Activated T-cell treated with anti-CD3 and anti-CD28 coated beads for 24 hours (primary cell): ENCODE measurements at regions not wholly inside any gene's neighbourhood (a gene's known extent, or its start where the extent isn't known, plus 50 kb on each side); places are given as distances from the start of the nearest gene placed in this dataset.

Experiments used
- DNase-seq: peaks from one replicate; pipeline ENCODE4 v3.0.0-alpha.2; 2020; ENCODE audit warnings: low read depth

- no peak for DNase-seq
Observed at GRCh38 chr10:10584161-10584560, 433.5 kb upstream of the CELF2 start.

- DNase-seq: no peak
Observed at GRCh38 chr10:10587744-10588393, 429.8 kb upstream of the CELF2 start.

DNA sequence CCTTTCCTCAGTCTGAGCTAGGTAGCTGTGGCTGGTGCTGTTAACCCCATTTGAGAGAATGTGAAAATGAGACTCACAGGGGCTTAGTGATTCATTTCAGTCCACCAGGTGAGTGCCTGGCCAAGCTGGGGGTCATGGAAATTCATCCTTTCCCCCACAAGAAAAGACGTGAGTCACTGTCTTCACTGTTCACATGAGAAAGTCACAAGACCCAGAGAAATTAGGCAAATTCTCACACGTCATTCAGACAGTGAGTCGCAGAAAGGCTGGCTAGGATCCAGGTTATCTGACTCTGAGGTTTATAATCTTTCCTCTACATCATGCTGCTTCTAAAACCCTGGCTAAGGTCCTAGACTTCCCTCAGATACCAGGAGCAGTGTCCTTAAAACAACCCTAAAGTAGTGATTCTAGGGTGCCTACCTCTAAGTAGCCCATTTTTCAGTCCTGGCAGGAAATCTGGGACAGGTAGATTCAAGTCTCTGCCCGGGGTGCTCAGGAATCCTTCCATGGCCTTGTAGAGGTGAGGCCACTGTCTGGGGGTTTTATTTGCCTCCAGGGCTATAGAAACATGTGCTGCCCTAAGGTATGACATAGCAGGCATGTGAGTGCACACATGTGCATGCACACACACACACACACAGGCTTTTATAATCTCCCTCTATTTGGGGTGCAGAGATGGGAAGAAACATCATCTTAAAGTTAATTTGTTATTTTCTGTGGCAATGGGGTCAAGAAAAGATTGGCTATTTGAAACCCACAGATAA lies 427.9 kb upstream of the CELF2 start:
- peak; percentile 10 for DNase-seq

DNA sequence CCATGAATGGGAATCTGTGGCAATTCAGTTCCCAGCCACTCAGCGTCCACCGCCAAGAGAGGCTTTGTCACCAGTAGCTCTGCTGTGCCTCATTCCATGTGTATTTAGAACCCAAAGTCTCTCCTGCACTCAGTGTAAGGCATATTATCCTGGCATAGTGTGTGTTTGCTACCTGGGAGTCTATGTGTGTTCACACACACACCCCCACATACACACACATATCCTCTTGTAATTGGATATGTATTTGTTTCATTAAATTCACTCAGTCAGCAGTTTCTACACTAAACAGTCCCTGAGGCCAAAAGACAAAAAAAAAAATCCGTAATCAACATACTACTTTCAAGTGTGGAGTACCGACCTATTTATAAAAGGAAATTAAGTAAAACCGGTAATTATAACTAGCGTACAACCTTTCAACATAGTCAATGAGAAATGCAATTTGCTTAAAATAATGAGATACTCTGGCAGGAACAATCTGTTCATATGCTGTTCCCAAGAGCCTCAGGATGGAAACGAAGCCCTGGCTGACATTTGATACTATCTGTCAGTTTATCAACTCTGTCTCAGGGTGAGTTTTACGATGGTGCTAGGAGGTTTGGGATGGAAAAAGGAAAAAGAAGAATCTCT lies 425.8 kb upstream of the CELF2 start:
- DNase-seq: no peak

GRCh38 chr10:10596256-10596655 lies 421.4 kb upstream of the CELF2 start:
- DNase-seq: no peak

DNA sequence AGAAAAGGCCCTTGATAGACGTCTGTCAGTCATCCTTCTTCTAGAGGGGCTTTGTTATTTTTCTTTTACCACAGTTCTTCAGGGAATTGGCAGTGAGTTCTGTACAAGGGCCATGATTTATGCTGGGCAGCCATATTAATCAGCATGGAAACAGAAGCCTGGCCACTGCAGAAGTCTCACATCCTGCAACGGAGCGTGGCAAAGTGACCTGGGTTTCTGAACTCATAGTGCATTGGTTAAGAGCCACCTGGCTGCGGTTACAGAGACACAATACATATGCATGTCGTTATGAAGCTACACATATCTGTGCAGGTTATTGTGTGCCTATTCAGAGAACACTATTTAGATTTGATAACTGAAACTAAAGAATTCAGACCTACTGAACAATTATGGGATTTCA lies 419.4 kb upstream of the CELF2 start:
- DNase-seq: no peak

DNA sequence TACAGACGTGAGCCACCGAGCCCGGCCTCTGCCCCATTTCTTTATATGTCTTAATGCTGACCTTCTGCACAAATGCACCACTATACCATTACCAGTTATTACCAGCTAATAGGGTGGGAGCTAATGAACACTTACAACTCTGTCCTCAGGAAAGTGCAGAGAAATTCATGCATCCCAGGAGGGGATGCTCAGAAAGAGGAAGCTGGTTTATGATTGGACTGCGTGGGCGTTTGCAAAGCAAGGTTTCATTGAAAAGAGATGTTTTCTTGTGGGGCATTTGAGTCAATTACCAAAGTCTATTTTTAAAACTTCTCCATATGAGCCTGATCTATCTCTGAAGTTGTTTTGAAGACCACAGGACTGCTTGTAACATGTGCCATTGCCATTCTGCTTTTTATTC lies 417.7 kb upstream of the CELF2 start:
- DNase-seq: no peak

DNA sequence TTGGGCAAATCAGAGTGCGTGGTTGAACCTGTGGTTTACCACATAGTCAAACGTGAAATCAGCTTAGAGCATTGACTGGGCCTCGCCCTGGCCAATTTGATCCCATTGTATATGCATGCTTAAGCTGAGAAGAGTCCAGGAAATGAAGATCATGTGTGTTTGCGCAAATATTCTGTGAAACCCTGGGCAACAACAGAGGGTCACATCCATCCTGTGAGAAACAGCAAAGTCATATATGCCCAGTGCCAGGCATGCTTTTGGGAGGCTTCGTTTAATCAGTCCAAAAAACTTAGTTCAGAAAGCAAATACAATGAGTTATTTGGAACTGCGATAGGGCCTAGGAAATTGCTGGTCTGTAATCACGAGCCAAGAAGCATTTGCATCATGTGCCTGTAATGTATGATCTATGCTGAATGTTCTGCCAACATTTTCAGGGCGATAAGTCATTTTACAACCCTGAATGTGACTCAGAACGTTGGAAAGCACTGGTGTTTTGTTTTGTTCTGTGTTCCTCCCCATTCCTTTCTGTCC lies 412.1 kb upstream of the CELF2 start:
- DNase-seq: no peak

DNA sequence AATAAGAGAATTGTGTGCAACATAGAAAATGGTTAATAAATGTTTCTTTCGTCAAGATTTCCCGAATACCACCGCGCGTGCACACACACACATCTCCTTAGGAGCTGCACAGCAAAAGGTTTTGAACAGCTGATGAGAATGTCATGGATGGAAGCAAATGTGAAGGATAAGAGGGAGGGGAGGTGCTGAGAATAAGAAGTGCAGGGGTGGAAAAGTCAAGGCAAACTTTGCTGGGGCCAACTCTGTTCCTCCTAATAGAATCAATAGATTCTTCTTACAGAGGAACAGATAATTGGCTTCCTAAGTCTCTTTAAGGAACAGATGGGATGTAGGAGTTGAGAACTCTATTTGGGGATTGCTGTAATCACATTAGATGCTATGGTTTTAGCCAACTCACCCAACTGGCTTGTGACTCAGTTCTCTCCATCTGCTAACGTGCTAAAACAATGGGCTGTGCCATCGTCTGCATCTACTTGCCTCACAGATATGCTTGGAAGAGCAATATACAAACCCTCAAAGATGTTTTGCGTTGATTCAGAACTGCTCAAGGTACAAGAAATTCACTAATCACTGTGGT lies 408.2 kb upstream of the CELF2 start:
- no peak for DNase-seq

DNA sequence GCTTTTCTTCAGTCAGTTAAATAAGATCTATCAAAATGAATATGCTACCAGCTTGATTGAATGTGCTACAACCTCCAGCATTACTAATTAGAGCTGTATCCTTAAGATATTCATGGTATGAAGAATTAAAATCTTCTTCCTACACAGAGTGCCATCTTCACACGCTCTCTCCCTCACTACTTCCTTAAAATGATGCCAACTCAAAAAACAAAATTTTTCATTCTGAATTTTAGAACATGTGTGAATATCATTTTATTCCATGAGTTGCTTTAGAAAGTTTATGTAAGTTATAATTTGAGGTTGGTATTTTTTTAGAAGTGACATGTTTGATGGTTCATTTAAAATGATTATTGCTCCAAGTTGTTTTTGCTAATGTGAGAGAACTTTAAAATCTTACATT lies 407.5 kb upstream of the CELF2 start:
- DNase-seq: no peak

GRCh38 chr10:10612151-10612550 lies 405.5 kb upstream of the CELF2 start:
- DNase-seq: no peak

DNA sequence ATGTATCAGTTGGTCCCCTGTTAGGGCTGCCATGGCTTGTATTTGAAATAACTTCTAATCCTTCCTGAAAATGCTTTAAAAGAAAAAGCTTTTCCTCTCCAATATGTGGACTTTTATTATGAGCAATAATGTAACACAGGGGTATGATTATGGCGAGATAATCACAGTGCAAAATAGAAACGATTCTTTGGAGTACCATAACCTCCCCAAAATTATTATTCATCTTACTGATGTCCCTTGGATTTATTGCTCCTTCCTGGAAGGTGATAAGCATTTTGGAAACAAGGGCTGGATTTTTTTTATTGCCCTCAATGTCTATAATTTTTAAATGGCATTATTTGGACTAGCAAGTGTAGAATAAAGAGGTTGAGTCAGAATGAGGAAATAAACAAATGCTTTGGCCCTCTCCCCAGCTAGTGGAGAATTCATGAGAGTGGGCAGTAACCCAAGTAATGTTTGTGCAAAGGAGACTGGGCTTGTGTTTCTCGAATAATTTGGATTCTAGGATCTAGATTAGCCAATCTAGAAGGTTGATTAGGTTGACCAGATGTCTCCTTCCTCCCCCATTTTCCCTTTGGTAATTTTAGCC lies 403.9 kb upstream of the CELF2 start:
- DNase-seq: no peak

- DNase-seq: no peak
Observed at GRCh38 chr10:10617686-10618085, 400.0 kb upstream of the CELF2 start.

- no peak for DNase-seq
Observed at GRCh38 chr10:10618139-10618538, 399.5 kb upstream of the CELF2 start.

DNA sequence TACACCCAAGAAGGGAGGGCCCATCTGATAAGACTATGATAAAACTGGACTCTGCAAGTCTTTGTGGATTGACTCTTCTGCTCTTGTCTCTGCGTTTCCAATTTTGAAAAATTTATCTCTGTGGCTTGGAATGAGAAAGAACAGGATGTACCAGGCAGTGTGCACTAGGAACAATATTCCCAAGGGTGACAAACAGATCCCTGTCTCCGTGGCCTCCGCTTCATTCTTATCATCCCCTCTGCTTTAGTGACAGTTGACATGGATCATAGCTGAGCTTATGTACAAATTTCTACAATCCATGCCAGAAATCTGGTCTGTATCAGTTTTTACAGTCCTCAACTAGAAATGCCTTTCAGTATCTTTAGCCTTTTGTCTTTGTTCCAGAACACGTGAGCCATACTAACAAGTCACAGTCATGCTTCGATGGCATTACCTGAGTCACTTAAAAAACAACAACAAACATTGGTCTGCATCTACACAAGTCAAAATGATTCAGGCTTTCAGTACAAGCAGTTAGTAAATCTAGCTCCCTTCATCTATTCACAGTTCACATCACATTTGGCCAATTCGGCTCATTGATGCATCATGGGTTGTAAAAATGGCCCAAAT lies 393.6 kb upstream of the CELF2 start:
- DNase-seq: no peak

GRCh38 chr10:10624567-10624962 lies 393.1 kb upstream of the CELF2 start:
- no peak for DNase-seq

DNA sequence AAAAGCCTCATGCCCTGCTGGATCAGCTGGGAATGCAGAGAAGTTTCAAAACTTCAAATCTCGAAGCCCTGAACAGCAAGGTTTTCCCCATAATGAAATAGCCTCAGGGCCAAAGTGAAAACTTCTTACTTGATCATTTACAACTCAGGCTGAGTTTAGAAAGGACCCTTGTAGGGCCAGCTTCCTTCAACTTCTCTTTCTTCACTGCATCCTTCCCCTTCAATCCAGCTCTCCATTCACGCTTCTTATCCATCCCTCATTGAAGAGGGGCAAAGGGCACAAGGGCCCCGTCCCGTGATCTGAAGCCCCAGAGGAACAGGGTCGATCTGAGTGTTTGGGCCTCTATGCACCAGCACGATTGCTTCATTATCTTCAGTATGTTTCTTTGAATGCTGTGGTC lies 392.2 kb upstream of the CELF2 start:
- DNase-seq: no peak

- no peak for DNase-seq
Observed at GRCh38 chr10:10626734-10627133, 390.9 kb upstream of the CELF2 start.

DNA sequence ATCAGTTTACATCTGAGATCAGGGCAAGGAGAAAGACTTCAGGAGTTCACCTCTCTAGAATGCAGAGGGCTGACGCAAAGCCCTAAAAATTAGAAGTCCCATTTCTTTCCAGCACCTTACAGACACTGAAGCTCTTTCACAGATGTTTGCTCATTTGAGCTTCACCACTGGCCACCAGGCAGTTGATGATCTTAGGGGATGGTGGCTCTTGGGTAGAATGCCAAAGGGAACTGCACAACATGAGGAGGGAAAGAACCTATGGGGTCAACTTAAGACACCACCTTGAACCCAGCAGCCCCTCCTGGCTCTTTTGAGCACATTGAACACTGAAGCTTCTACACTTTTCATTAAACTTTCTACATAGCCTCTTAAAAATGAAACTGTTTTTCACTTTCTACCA lies 390.3 kb upstream of the CELF2 start:
- DNase-seq: no peak

GRCh38 chr10:10629512-10629911 lies 388.2 kb upstream of the CELF2 start:
- DNase-seq: no peak

- DNase-seq: no peak
Observed at GRCh38 chr10:10630281-10630680, 387.4 kb upstream of the CELF2 start.

- DNase-seq: no peak
Observed at GRCh38 chr10:10630782-10631181, 386.9 kb upstream of the CELF2 start.
